ENCODE measurements at regions not wholly inside any gene's neighbourhood (a gene's known extent, or its start where the extent isn't known, plus 50 kb on each side); places are given as distances from the start of the nearest gene placed in this dataset.
"Not testable (repeated sequence)": the region's sequence is repeated elsewhere in the genome, so short reads cannot be mapped to it uniquely, and the experiment has no call there.

DNA sequence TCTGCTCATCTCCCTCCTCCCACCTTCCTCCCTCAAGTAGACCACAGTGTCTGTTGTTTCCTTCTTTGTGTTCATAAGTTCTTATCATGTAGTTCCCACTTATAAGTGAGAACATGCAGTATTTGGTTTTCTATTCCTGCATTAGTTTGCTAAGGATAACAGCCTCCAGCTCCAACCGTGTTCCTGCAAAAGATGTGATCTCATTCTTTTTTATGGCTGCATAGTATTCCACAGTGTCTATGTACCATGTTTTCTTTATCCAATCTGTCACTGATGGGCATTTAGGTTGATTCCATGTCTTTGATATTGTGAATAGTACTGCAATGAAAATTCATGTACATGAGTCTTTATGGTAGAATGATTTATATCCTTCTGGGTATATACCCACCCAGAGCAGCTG, 173.5 kb downstream of the MATN1 start:
- TF ChIP-seq POLR2A (IDR thresholded peaks at IDR 0.05; ENCODE audit: low read depth, low read length); POLR2AphosphoS5 (IDR thresholded peaks at IDR 0.05; ENCODE audit: low read depth, low read length); TAF1 (IDR thresholded peaks at IDR 0.05; ENCODE audit: borderline replicate concordance, low read depth, low read length): not testable (repeated sequence)
